Thyroid gland (tissue), 4 donors: ENCODE measurements at regions not wholly inside any gene's neighbourhood (a gene's known extent, or its start where the extent isn't known, plus 50 kb on each side); places are given as distances from the start of the nearest gene placed in this dataset.

Source experiments
- POLR2A ChIP-seq, 2 donors: fragments of 450-650 bp; IDR thresholded peaks; one replicate each; pipeline ENCODE4 v1.6.1; 2017; ENCODE audit warnings: antibody characterized with exemption in 2 of 2, mild to moderate bottlenecking in 2 of 2, moderate library complexity in 1 of 2
- TF ChIP-seq, protein P1 (sequence below), 6 experiments: fragments of 200-600 bp in 3 of 6; fragments of 450-650 bp in 3 of 6; sonication (generic) in 3 of 6; IDR thresholded peaks; one replicate each; pipeline ENCODE4 v1.5.1; 2016 to 2019; ENCODE audit warnings: antibody characterized with exemption in 6 of 6, mild to moderate bottlenecking in 2 of 6, inconsistent platforms in 1 of 6, moderate library complexity in 1 of 6

- TF ChIP-seq, protein P1, sequence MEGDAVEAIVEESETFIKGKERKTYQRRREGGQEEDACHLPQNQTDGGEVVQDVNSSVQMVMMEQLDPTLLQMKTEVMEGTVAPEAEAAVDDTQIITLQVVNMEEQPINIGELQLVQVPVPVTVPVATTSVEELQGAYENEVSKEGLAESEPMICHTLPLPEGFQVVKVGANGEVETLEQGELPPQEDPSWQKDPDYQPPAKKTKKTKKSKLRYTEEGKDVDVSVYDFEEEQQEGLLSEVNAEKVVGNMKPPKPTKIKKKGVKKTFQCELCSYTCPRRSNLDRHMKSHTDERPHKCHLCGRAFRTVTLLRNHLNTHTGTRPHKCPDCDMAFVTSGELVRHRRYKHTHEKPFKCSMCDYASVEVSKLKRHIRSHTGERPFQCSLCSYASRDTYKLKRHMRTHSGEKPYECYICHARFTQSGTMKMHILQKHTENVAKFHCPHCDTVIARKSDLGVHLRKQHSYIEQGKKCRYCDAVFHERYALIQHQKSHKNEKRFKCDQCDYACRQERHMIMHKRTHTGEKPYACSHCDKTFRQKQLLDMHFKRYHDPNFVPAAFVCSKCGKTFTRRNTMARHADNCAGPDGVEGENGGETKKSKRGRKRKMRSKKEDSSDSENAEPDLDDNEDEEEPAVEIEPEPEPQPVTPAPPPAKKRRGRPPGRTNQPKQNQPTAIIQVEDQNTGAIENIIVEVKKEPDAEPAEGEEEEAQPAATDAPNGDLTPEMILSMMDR (IDR thresholded peaks at IDR 0.05): no peak
- no peak for TF ChIP-seq POLR2A (IDR thresholded peaks at IDR 0.05)
Measured at GRCh38 chrX:42248226-42248625, 324.9 kb upstream of the CASK start.
